B cell (primary cell): ENCODE measurements at regions not wholly inside any gene's neighbourhood (a gene's known extent, or its start where the extent isn't known, plus 50 kb on each side); places are given as distances from the start of the nearest gene placed in this dataset.

Experiments
- ATAC-seq: fragments of 200-7000 bp; cut with Tn5 transposase; one replicate; pipeline ENCODE4 v1.10.0; 2021; ENCODE audit warnings: low read depth, mild to moderate bottlenecking, moderate number of reproducible peaks, moderate library complexity
- CTCF ChIA-PET: fragments of 350-600 bp; sonication (Branson Sonifier 250); formaldehyde crosslinking; loops from one replicate; lab custom pipeline; 2021; ENCODE audit warnings: antibody characterized with exemption, inconsistent platforms; lab: Charles Lee
- POLR2A ChIA-PET: fragments of 350-600 bp; sonication (Branson Sonifier 250); formaldehyde crosslinking; loops from one replicate; lab custom pipeline; 2021; ENCODE audit warnings: antibody characterized with exemption; lab: Charles Lee
- DNase-seq: peaks from one replicate; pipeline ENCODE4 v3.0.0; 2013
- H2AFZ ChIP-seq: 2 replicates; pipeline ENCODE4 v1.6.1; 2012; ENCODE audit warnings: mild to moderate bottlenecking, low read depth, low read length; ENCODE audit not compliant: insufficient read depth, poor library complexity, severe bottlenecking
- H3K27ac ChIP-seq, 2 donors: 1 replicate in 1 of 2; 2 replicates in 1 of 2; pipeline ENCODE4 v1.5.1; 2012 to 2013; ENCODE audit warnings: low read length in 2 of 2, mild to moderate bottlenecking in 2 of 2, moderate library complexity in 1 of 2
- H3K27me3 ChIP-seq, 4 experiments: fragments of 200-600 bp in 1 of 4; sonication (generic) in 1 of 4; replicated peaks in 1 of 4; 1 replicate in 2 of 4; 2 replicates in 2 of 4; pipeline versions ENCODE4 v1.6.1 to v1.7.0; 2013 to 2016; ENCODE audit warnings: low read length in 3 of 4, mild to moderate bottlenecking in 2 of 4, mixed read lengths in 1 of 4, moderate library complexity in 1 of 4; ENCODE audit not compliant: insufficient read depth in 4 of 4, control insufficient read depth in 3 of 4; ENCODE audit errors: control extremely low read depth in 1 of 4
- H3K36me3 ChIP-seq, 2 experiments: replicated peaks in 1 of 2; 1 replicate in 1 of 2; 2 replicates in 1 of 2; pipeline versions ENCODE4 v1.6.1 to v1.7.1; 2013; ENCODE audit warnings: low read length in 1 of 2; ENCODE audit not compliant: insufficient read depth in 2 of 2, control insufficient read depth in 1 of 2; ENCODE audit errors: control extremely low read depth in 1 of 2, extremely low read depth in 1 of 2
- H3K4me1 ChIP-seq, 2 donors: fragments of 200-600 bp in 1 of 2; sonication (generic) in 1 of 2; 1 replicate in 1 of 2; 2 replicates in 1 of 2; pipeline versions ENCODE4 v1.5.1 to v1.6.1; 2013 to 2017; ENCODE audit warnings: low read length in 2 of 2; ENCODE audit not compliant: control insufficient read depth in 2 of 2, insufficient read depth in 2 of 2
- H3K4me2 ChIP-seq: replicated peaks from 2 replicates; pipeline ENCODE3; 2012; ENCODE audit warnings: mild to moderate bottlenecking, low read depth, low read length; ENCODE audit not compliant: poor library complexity, severe bottlenecking
- H3K4me3 ChIP-seq, 5 experiments: fragments of 200-600 bp in 1 of 5; sonication (generic) in 1 of 5; 1 replicate in 3 of 5; 2 replicates in 2 of 5; pipeline versions ENCODE4 v1.5.1 to v1.7.0; 2011 to 2016; ENCODE audit warnings: low read length in 4 of 5, mild to moderate bottlenecking in 4 of 5, low read depth in 2 of 5, control low read depth in 1 of 5, moderate library complexity in 1 of 5; ENCODE audit not compliant: insufficient read depth in 1 of 5; ENCODE audit errors: control extremely low read depth in 1 of 5, extremely low read depth in 1 of 5
- H3K79me2 ChIP-seq: fragments of 200-600 bp; sonication (generic); one replicate; pipeline ENCODE4 v1.6.0; 2016; ENCODE audit warnings: low read length; ENCODE audit not compliant: control insufficient read depth, insufficient read depth
- H3K9ac ChIP-seq: fragments of 200-600 bp; sonication (generic); 2 replicates; pipeline ENCODE4 v1.6.1; 2017; ENCODE audit warnings: mild to moderate bottlenecking, low read length, moderate library complexity
- H3K9me3 ChIP-seq, 3 donors: one replicate each; pipeline versions ENCODE4 v1.6.1 to v1.7.1; 2013; ENCODE audit warnings: low read length in 2 of 3; ENCODE audit not compliant: control insufficient read depth in 2 of 3, insufficient read depth in 1 of 3; ENCODE audit errors: control extremely low read depth in 1 of 3
- H4K20me1 ChIP-seq: 2 replicates; pipeline ENCODE4 v1.6.0; 2012; ENCODE audit warnings: mild to moderate bottlenecking, low read length; ENCODE audit not compliant: insufficient read depth, control insufficient read depth, poor library complexity, severe bottlenecking
- H3K27ac Mint-ChIP-seq: one replicate; pipeline ENCODE4 v1.8.0; 2021; ENCODE audit warnings: mixed read lengths
- H3K27me3 Mint-ChIP-seq: one replicate; pipeline ENCODE4 v1.8.0; 2021; ENCODE audit warnings: mixed read lengths
- H3K4me1 Mint-ChIP-seq: one replicate; pipeline ENCODE4 v1.8.0; 2021; ENCODE audit warnings: mixed read lengths
- H3K4me3 Mint-ChIP-seq: one replicate; pipeline ENCODE4 v1.8.0; 2021; ENCODE audit warnings: mixed read lengths
- H3K9me3 Mint-ChIP-seq: one replicate; pipeline ENCODE4 v1.8.0; 2022; ENCODE audit warnings: mixed read lengths; ENCODE audit not compliant: insufficient read depth
- EZH2 ChIP-seq: IDR thresholded peaks from 2 replicates; pipeline ENCODE4 v1.6.1; 2012; ENCODE audit warnings: borderline replicate concordance, low read depth, mild to moderate bottlenecking, moderate library complexity, low read length; ENCODE audit not compliant: insufficient read depth, poor library complexity, severe bottlenecking
- WGBS: methylation state at CpG from one replicate; pipeline ENCODE4 v1.1.5; 2013; ENCODE audit warnings: missing lambda C conversion rate; ENCODE audit not compliant: insufficient coverage; 5-methylcytosine and 5-hydroxymethylcytosine counted together
- intact Hi-C: fragments of 100-400 bp; cut with micrococcal nuclease; formaldehyde crosslinking; loops from one replicate; pipeline ENCODE4 v1.10.0; 2022
- TF ChIP-seq, protein P1 (sequence below): fragments of 200-600 bp; IDR thresholded peaks from one replicate; pipeline ENCODE4 v1.8.0; 2022; ENCODE audit warnings: antibody characterized with exemption, mild to moderate bottlenecking

DNA sequence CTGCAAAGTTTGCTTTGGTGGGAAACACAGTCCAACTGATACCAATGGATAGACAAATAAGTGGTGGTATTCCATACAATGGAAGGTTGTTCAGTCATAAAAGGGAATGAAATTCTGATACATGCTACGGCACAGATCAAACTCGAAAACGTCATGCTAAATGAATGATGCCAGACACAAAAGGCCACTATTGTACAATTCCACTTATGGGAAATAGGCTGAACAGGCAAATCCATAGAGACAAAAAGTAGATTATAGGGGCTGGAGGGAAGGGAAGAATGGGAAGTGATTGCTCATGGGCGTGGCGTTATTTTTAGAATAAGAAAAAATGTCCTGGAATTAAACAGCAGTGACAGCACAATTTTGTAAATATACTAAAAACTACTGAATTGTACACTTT is 66.0 kb upstream of the FOXK1 start:
- Histone ChIP-seq H3K9ac (no peak overlapping the region), H3K27me3 (peaks cover 0 to 3% (median 0%) of the 10 kb centered on the region in 4 experiments), H3K9me3 (peaks cover 0 to 7% (median 0%) of the 10 kb centered on the region in 3 donors), H3K79me2 (no peaks in the 10 kb centered on the region), H3K4me1 (peaks cover 10 to 13% of the 10 kb centered on the region in 2 donors), H4K20me1 (no peaks in the 10 kb centered on the region), H3K27ac (no peak overlapping the region), H3K4me3 (no peak overlapping the region), H3K36me3 (no peaks in the 10 kb centered on the region), H3K4me2 (no peak overlapping the region), H2AFZ (no peak overlapping the region)
- Mint-ChIP-seq H3K27me3 (peaks cover 18% of the 10 kb centered on the region), H3K27ac (no peak overlapping the region), H3K4me3 (no peak overlapping the region), H3K9me3 (no peaks in the 10 kb centered on the region), H3K4me1 (peaks cover 15% of the 10 kb centered on the region)
- WGBS = no CpG with 5 or more reads among the region's 5 CpGs
- TF ChIP-seq, protein P1, sequence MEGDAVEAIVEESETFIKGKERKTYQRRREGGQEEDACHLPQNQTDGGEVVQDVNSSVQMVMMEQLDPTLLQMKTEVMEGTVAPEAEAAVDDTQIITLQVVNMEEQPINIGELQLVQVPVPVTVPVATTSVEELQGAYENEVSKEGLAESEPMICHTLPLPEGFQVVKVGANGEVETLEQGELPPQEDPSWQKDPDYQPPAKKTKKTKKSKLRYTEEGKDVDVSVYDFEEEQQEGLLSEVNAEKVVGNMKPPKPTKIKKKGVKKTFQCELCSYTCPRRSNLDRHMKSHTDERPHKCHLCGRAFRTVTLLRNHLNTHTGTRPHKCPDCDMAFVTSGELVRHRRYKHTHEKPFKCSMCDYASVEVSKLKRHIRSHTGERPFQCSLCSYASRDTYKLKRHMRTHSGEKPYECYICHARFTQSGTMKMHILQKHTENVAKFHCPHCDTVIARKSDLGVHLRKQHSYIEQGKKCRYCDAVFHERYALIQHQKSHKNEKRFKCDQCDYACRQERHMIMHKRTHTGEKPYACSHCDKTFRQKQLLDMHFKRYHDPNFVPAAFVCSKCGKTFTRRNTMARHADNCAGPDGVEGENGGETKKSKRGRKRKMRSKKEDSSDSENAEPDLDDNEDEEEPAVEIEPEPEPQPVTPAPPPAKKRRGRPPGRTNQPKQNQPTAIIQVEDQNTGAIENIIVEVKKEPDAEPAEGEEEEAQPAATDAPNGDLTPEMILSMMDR = no peak
- TF ChIP-seq EZH2 = no peak
- CTCF ChIA-PET = interaction anchor here (0.6 to 0.7 kb wide), 2 partner anchors 138 to 357 kb away, joined by 4 read pairs; no protein-coding TSS in a partner anchor
- ATAC-seq (no peak), DNase-seq (no peak)
- intact Hi-C loops = no loop called here
- POLR2A ChIA-PET = no interaction called here

DNA sequence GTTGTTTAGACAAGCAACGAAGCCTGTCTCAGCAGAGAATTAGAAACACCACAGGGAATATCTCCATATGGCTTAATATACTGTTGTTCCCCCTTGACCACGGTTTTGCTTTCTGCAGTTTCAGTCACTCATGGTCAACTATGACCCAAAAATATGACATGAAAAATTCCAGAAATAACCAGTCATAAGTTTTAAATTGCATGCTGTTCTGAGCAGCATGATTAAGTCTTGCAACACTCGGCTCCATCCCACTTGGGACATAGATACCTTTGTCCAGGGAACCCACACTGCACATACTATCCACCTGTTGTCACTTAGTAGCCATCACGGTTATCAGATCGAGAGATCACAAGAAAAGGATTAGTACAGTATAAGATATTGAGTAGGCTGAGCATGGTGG is 60.7 kb upstream of the FOXK1 start:
- Histone ChIP-seq H3K4me1 (no peaks in the 10 kb centered on the region), H3K27ac (no peak overlapping the region), H4K20me1 (no peaks in the 10 kb centered on the region), H3K4me3 (no peak overlapping the region), H3K9ac (no peak overlapping the region), H3K9me3 (peaks cover 0 to 20% (median 9%) of the 10 kb centered on the region in 3 donors), H2AFZ (no peak overlapping the region), H3K36me3 (no peaks in the 10 kb centered on the region), H3K4me2 (no peak overlapping the region), H3K27me3 (no peaks in the 10 kb centered on the region), H3K79me2 (no peaks in the 10 kb centered on the region)
- intact Hi-C loops = no loop called here
- 73% methylated on average over 2 of the region's 5 CpGs for WGBS
- Mint-ChIP-seq H3K9me3 (no peaks in the 10 kb centered on the region), H3K4me3 (no peak overlapping the region), H3K27me3 (peaks cover 5% of the 10 kb centered on the region), H3K27ac (no peak overlapping the region), H3K4me1 (peaks cover 3% of the 10 kb centered on the region)
- DNase-seq = no peak
- no peak for ATAC-seq
- TF ChIP-seq EZH2 = no peak
- TF ChIP-seq, protein P1 = no peak
- CTCF ChIA-PET = no interaction called here
- POLR2A ChIA-PET = no interaction called here
